HEK293T (cell line): ENCODE measurements at regions not wholly inside any gene's neighbourhood (a gene's known extent, or its start where the extent isn't known, plus 50 kb on each side); places are given as distances from the start of the nearest gene placed in this dataset.
"Not testable (repeated sequence)": the region's sequence is repeated elsewhere in the genome, so short reads cannot be mapped to it uniquely, and the experiment has no call there.

Experiments
- CTCF ChIA-PET: fragments of 350-600 bp; formaldehyde crosslinking; extraction: SDS; loops from one replicate; lab custom pipeline; 2021; ENCODE audit warnings: antibody characterized with exemption, inconsistent platforms; lab: Yijun Ruan, JAX
- POLR2A ChIA-PET: fragments of 350-600 bp; formaldehyde crosslinking; extraction: SDS; loops from one replicate; lab custom pipeline; 2020; ENCODE audit warnings: antibody characterized with exemption, inconsistent platforms; lab: Yijun Ruan, JAX
- DNase-seq: peaks from one replicate; pipeline ENCODE4 v3.0.0; 2012; ENCODE audit warnings: mixed read lengths; ENCODE audit errors: extremely low spot score
- ARNT ChIP-seq: fragments of 450-650 bp; IDR thresholded peaks from 2 replicates; pipeline ENCODE4 v1.6.1; 2017; ENCODE audit warnings: mild to moderate bottlenecking
- BHLHE40 ChIP-seq: fragments of 450-650 bp; IDR thresholded peaks from 2 replicates; pipeline ENCODE4 v1.6.1; 2016; ENCODE audit warnings: mild to moderate bottlenecking, moderate library complexity, borderline replicate concordance
- CTBP1 ChIP-seq: fragments of 450-650 bp; IDR thresholded peaks from 2 replicates; pipeline ENCODE4 v1.6.1; 2016; ENCODE audit warnings: borderline replicate concordance
- ELF4 ChIP-seq: fragments of 450-650 bp; IDR thresholded peaks from 2 replicates; pipeline ENCODE4 v1.6.1; 2017; ENCODE audit warnings: antibody characterized with exemption
- FOXA1 ChIP-seq: fragments of 450-650 bp; IDR thresholded peaks from 2 replicates; pipeline ENCODE4 v1.6.1; 2016; ENCODE audit warnings: mild to moderate bottlenecking
- FOXK2 ChIP-seq: fragments of 450-650 bp; IDR thresholded peaks from 2 replicates; pipeline ENCODE4 v1.6.1; 2016; ENCODE audit warnings: mild to moderate bottlenecking
- FOXM1 ChIP-seq: fragments of 450-650 bp; IDR thresholded peaks from 2 replicates; pipeline ENCODE4 v1.6.1; 2017; ENCODE audit warnings: mild to moderate bottlenecking, borderline replicate concordance
- HDGF ChIP-seq: fragments of 450-650 bp; IDR thresholded peaks from 2 replicates; pipeline ENCODE4 v1.6.1; 2017; ENCODE audit warnings: antibody characterized with exemption, borderline replicate concordance
- L3MBTL2 ChIP-seq: fragments of 450-650 bp; conservative IDR thresholded peaks from 2 replicates; pipeline ENCODE4 v1.6.1; 2016; ENCODE audit warnings: mild to moderate bottlenecking
- LEF1 ChIP-seq: fragments of 450-650 bp; IDR thresholded peaks from 2 replicates; pipeline ENCODE4 v1.6.1; 2017; ENCODE audit warnings: mild to moderate bottlenecking, borderline replicate concordance
- NFRKB ChIP-seq: fragments of 450-650 bp; IDR thresholded peaks from 2 replicates; pipeline ENCODE4 v1.6.1; 2016; ENCODE audit warnings: mild to moderate bottlenecking, moderate library complexity
- PKNOX1 ChIP-seq: fragments of 450-650 bp; IDR thresholded peaks from 2 replicates; pipeline ENCODE4 v1.6.1; 2016
- SP1 ChIP-seq: fragments of 450-650 bp; IDR thresholded peaks from 2 replicates; pipeline ENCODE4 v1.6.1; 2017
- SUZ12 ChIP-seq: fragments of 450-650 bp; IDR thresholded peaks from 2 replicates; pipeline ENCODE4 v1.6.1; 2016; ENCODE audit warnings: mild to moderate bottlenecking
- TARDBP ChIP-seq: fragments of 450-650 bp; IDR thresholded peaks from 2 replicates; pipeline ENCODE4 v1.6.1; 2016
- ZNF384 ChIP-seq: fragments of 450-650 bp; IDR thresholded peaks from 2 replicates; pipeline ENCODE4 v1.6.1; 2016

DNA sequence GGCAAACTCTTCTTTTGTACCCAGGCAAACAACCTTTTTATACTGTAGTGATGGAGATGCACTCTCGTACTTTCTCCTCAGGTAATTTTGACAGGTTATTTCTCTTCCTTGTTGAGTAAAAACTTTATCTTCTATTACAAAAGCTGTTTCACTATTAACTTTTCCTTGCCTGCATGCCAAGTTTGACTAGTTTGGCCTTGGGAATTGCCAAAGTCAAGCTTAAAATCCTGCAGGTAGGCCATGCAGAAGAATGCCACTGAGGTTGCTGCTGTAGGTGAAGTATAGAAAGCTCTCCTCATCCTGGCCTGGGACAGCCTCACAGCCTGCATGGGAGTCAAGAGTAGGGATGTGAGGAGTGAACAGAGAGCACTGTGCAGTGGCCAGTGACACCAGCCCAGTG is 1293.5 kb upstream of the CHAC2 start:
- ChIA-PET CTCF (no interaction called here), POLR2A (no interaction called here)
- no peak for DNase-seq
- TF ChIP-seq ZNF384 = no peak
- TF ChIP-seq PKNOX1 = no peak
- no peak for TF ChIP-seq FOXM1
- TF ChIP-seq NFRKB = no peak
- TF ChIP-seq HDGF = no peak
- TF ChIP-seq FOXK2 = no peak
- TF ChIP-seq SP1 = no peak
- no peak for TF ChIP-seq FOXA1
- no peak for TF ChIP-seq L3MBTL2
- TF ChIP-seq TARDBP = no peak
- no peak for TF ChIP-seq BHLHE40
- no peak for TF ChIP-seq CTBP1

DNA sequence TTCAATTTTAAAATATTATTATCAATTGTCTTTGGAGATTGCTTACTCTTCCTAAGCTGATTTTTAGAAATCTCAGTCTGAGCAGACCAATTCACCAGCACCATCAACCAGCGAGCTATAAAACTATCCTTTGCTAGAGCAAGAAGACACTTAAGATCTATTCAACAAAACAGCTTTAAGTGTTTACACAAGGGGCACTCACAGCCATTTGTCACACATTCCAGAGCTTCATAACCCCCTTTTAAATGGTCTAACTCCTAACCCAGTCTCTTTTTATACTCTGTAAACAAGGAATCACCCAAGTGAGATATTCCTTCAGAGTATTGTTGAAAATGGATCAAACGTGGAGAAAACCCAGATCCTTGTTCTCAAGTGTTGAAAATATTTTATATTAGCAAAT is 1294.1 kb upstream of the CHAC2 start:
- CTCF ChIA-PET = no interaction called here

GRCh38 chr2:52470457-52470856 is 1297.1 kb upstream of the CHAC2 start:
- DNase-seq, POLR2A ChIA-PET: not testable (repeated sequence)
- CTCF ChIA-PET = interaction anchor here (0.7 kb wide), 1 partner anchor 16 kb away, joined by 4 read pairs; no protein-coding TSS in a partner anchor

More for the DNA sequence above, 1294.1 kb upstream of the CHAC2 start:
- DNase-seq = no peak
- POLR2A ChIA-PET = no interaction called here
- TF ChIP-seq FOXA1 (no peak), BHLHE40 (no peak), LEF1 (no peak), ARNT (no peak), CTBP1 (no peak), FOXM1 (no peak), SUZ12 (no peak), ZNF384 (no peak), L3MBTL2 (no peak)

DNA sequence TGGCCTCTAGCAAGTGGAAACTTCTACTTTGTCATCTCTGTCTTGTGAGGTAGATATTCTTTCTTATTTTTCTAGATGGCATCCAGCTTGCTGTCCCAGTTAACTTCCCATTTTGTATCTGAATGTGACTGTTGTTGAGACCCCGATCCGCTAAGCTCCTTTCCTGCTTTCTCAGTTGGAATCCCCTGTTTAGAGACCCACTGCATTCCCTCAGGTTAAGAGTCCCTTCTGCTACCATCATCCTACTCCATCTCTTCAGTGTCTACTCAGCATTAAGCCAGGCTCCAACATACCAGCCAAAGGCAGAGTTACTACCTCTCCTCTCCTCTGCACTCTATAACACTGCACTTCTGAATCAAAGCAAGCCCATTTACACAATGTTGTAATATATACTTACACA is 1300.4 kb upstream of the CHAC2 start:
- ChIA-PET CTCF (no interaction called here), POLR2A (no interaction called here)
- DNase-seq = no peak
- TF ChIP-seq FOXK2 = no peak
- TF ChIP-seq SP1 = no peak
- TF ChIP-seq CTBP1 = no peak
- TF ChIP-seq NFRKB = no peak
- no peak for TF ChIP-seq HDGF

- CTCF ChIA-PET = no interaction called here
- no peak for DNase-seq
Observed at GRCh38 chr2:52465287-52465686, 1302.3 kb upstream of the CHAC2 start.

DNA sequence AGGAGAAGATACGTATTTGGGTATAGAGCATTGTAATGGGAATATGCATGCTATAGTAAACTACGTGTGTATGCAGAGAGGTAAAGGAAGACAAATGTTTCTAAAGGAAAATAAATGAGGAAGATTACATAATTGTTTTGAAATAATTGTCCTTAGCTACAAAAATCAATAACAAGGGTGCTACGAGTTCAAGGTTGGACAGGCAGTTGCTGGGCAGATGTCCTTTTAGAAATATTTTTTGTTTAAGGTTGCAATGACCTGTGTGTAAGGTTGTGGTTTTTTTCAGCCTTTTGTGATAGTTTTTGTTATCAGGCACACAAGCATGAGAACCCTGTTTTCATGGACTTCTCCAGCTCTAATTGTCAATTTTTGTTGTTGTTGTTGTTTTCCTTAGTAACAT is 1304.1 kb upstream of the CHAC2 start:
- ChIA-PET CTCF (no interaction called here), POLR2A (no interaction called here)
- DNase-seq = no peak
- TF ChIP-seq FOXA1 (no peak), SP1 (no peak), CTBP1 (no peak), ARNT (no peak), PKNOX1 (no peak), HDGF (no peak), BHLHE40 (no peak), ZNF384 (no peak), LEF1 (no peak), NFRKB (no peak), FOXK2 (no peak), SUZ12 (no peak), TARDBP (no peak)

More at GRCh38 chr2:52465287-52465686, 1302.3 kb upstream of the CHAC2 start:
- TF ChIP-seq TARDBP = no peak
- POLR2A ChIA-PET = no interaction called here

- POLR2A ChIA-PET = no interaction called here
- DNase-seq = no peak
- TF ChIP-seq TARDBP = no peak
- TF ChIP-seq SP1 = no peak
- TF ChIP-seq NFRKB = no peak
- TF ChIP-seq FOXM1 = no peak
- no peak for TF ChIP-seq ELF4
- no peak for TF ChIP-seq BHLHE40
- no peak for TF ChIP-seq SUZ12
- TF ChIP-seq L3MBTL2 = no peak
- TF ChIP-seq CTBP1 = no peak
- no peak for TF ChIP-seq PKNOX1
- TF ChIP-seq FOXK2 = no peak
- TF ChIP-seq HDGF = no peak
- no peak for TF ChIP-seq ARNT
- TF ChIP-seq ZNF384 = no peak
- no peak for TF ChIP-seq LEF1
- TF ChIP-seq FOXA1 = no peak
- CTCF ChIA-PET = no interaction called here
Observed at GRCh38 chr2:52456561-52457377, 1310.8 kb upstream of the CHAC2 start.
